ENCODE measurements at regions not wholly inside any gene's neighbourhood (a gene's known extent, or its start where the extent isn't known, plus 50 kb on each side); places are given as distances from the start of the nearest gene placed in this dataset.

DNA sequence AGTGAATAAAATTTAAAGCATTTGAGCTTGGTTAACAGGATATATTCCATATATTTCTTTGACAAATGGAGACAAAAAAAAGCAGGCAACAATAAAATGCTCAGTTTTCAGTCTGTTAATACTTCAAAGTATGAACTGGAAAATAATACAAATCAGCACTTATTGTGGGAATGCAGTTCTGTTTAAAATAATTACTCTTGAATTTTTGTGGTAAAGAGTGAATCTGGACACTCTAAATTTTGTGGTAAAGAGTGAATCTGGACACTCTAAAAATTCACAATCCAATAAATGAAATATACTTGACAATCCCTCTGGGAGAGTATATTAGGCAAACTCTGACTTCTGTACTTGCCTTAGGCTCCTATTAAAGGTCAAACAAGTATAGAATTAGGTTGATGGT is 141.9 kb upstream of the RASA1 start:
- TF ChIP-seq, protein P1, sequence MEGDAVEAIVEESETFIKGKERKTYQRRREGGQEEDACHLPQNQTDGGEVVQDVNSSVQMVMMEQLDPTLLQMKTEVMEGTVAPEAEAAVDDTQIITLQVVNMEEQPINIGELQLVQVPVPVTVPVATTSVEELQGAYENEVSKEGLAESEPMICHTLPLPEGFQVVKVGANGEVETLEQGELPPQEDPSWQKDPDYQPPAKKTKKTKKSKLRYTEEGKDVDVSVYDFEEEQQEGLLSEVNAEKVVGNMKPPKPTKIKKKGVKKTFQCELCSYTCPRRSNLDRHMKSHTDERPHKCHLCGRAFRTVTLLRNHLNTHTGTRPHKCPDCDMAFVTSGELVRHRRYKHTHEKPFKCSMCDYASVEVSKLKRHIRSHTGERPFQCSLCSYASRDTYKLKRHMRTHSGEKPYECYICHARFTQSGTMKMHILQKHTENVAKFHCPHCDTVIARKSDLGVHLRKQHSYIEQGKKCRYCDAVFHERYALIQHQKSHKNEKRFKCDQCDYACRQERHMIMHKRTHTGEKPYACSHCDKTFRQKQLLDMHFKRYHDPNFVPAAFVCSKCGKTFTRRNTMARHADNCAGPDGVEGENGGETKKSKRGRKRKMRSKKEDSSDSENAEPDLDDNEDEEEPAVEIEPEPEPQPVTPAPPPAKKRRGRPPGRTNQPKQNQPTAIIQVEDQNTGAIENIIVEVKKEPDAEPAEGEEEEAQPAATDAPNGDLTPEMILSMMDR (conservative IDR thresholded peaks at IDR 0.05; ENCODE audit: low read length), result no peak
- no peak for TF ChIP-seq EZH2phosphoT487 (IDR thresholded peaks at IDR 0.05; ENCODE audit: borderline replicate concordance, low read depth, low read length)

All from OCI-LY7 (cell line).